Tibial nerve (tissue), 4 donors: ENCODE measurements at regions not wholly inside any gene's neighbourhood (a gene's known extent, or its start where the extent isn't known, plus 50 kb on each side); places are given as distances from the start of the nearest gene placed in this dataset.

Experiments used
- CTCF ChIP-seq, 5 experiments: fragments of 200-600 bp in 3 of 5; fragments of 450-650 bp in 2 of 5; sonication (generic) in 3 of 5; IDR thresholded peaks; one replicate each; pipeline ENCODE4 v1.5.1; 2016 to 2019; ENCODE audit warnings: antibody characterized with exemption in 5 of 5, mild to moderate bottlenecking in 3 of 5, moderate library complexity in 2 of 5
- EP300 ChIP-seq, 2 donors: sonication (generic); formaldehyde crosslinking; IDR thresholded peaks; one replicate each; pipeline ENCODE4 v1.6.1; 2017; ENCODE audit warnings: antibody characterized with exemption in 2 of 2, mild to moderate bottlenecking in 1 of 2
- POLR2A ChIP-seq, 2 donors: fragments of 450-650 bp; IDR thresholded peaks; one replicate each; pipeline ENCODE4 v1.6.1; 2017; ENCODE audit warnings: antibody characterized with exemption in 2 of 2, mild to moderate bottlenecking in 2 of 2, moderate library complexity in 2 of 2

GRCh38 chr2:208607694-208608093 is 201.1 kb downstream of the PTH2R start:
- no peak for TF ChIP-seq EP300 (IDR thresholded peaks at IDR 0.05)
- TF ChIP-seq CTCF (IDR thresholded peaks at IDR 0.05) = no peak
- no peak for TF ChIP-seq POLR2A (IDR thresholded peaks at IDR 0.05)
